H9 (cell line): ENCODE measurements at regions not wholly inside any gene's neighbourhood (a gene's known extent, or its start where the extent isn't known, plus 50 kb on each side); places are given as distances from the start of the nearest gene placed in this dataset.

Source experiments
- DNase-seq: peaks from one replicate; pipeline ENCODE4 v3.0.0-alpha.2; 2017
- H2AFZ ChIP-seq: one replicate; pipeline ENCODE4 v1.6.1; 2013; ENCODE audit warnings: mild to moderate bottlenecking, low read length, control low read depth, moderate library complexity
- H2AK5ac ChIP-seq: 2 replicates; pipeline ENCODE4 v1.6.1; 2013; ENCODE audit warnings: low read length, control low read depth, mixed read lengths; ENCODE audit not compliant: insufficient read length
- H2BK120ac ChIP-seq: one replicate; pipeline ENCODE4 v1.6.1; 2013; ENCODE audit warnings: low read depth, mild to moderate bottlenecking, low read length, control low read depth, inconsistent platforms; ENCODE audit not compliant: poor library complexity, severe bottlenecking
- H2BK12ac ChIP-seq: 2 replicates; pipeline ENCODE4 v1.6.1; 2013; ENCODE audit warnings: low read length, control low read depth, mixed read lengths, low read depth; ENCODE audit not compliant: insufficient read length
- H2BK15ac ChIP-seq: 2 replicates; pipeline ENCODE4 v1.6.1; 2013; ENCODE audit warnings: low read depth, low read length, control low read depth
- H2BK20ac ChIP-seq: one replicate; pipeline ENCODE4 v1.6.1; 2013; ENCODE audit warnings: low read depth, mild to moderate bottlenecking, low read length, control low read depth, inconsistent platforms; ENCODE audit not compliant: poor library complexity, severe bottlenecking
- H2BK5ac ChIP-seq: 2 replicates; pipeline ENCODE4 v1.6.1; 2013; ENCODE audit warnings: low read length, control low read depth, mixed read lengths; ENCODE audit not compliant: insufficient read length
- H3K14ac ChIP-seq: 2 replicates; pipeline ENCODE4 v1.6.1; 2013; ENCODE audit warnings: low read length, control low read depth; ENCODE audit not compliant: insufficient read depth
- H3K18ac ChIP-seq: 2 replicates; pipeline ENCODE4 v1.6.1; 2013; ENCODE audit warnings: low read depth, mild to moderate bottlenecking, mixed read lengths, low read length, control low read depth; ENCODE audit not compliant: insufficient read length
- H3K23ac ChIP-seq: 2 replicates; pipeline ENCODE4 v1.6.1; 2013; ENCODE audit warnings: low read length, control low read depth, mixed read lengths, low read depth; ENCODE audit not compliant: insufficient read length
- H3K23me2 ChIP-seq: 2 replicates; pipeline ENCODE4 v1.6.1; 2013; ENCODE audit warnings: low read depth, mild to moderate bottlenecking, mixed read lengths, low read length, control low read depth; ENCODE audit not compliant: insufficient read length, poor library complexity, severe bottlenecking
- H3K27ac ChIP-seq: 2 replicates; pipeline ENCODE4 v1.5.1; 2013; ENCODE audit warnings: low read length, control low read depth, mixed read lengths, low read depth; ENCODE audit not compliant: insufficient read length
- H3K27me3 ChIP-seq: 2 replicates; pipeline ENCODE4 v1.6.1; 2013; ENCODE audit warnings: low read length, control low read depth, inconsistent platforms; ENCODE audit not compliant: insufficient read depth
- H3K4ac ChIP-seq: 2 replicates; pipeline ENCODE4 v1.6.1; 2013; ENCODE audit warnings: low read depth, mild to moderate bottlenecking, control low read depth, inconsistent platforms, low read length, moderate library complexity
- H3K4me1 ChIP-seq: 2 replicates; pipeline ENCODE4 v1.6.1; 2013; ENCODE audit warnings: low read length, control low read depth, inconsistent platforms; ENCODE audit not compliant: insufficient read depth
- H3K4me2 ChIP-seq: 2 replicates; pipeline ENCODE4 v1.6.1; 2013; ENCODE audit warnings: low read length, control low read depth, mixed read lengths; ENCODE audit not compliant: insufficient read length, insufficient read depth
- H3K56ac ChIP-seq: 2 replicates; pipeline ENCODE4 v1.6.1; 2013; ENCODE audit warnings: low read depth, mild to moderate bottlenecking, mixed read lengths, low read length, control low read depth; ENCODE audit not compliant: insufficient read length
- H3K79me1 ChIP-seq: 2 replicates; pipeline ENCODE4 v1.6.1; 2013; ENCODE audit warnings: low read depth, mild to moderate bottlenecking, moderate library complexity, low read length, control low read depth, inconsistent platforms; ENCODE audit not compliant: insufficient read depth, poor library complexity, severe bottlenecking
- H3K79me2 ChIP-seq: 2 replicates; pipeline ENCODE4 v1.6.1; 2013; ENCODE audit warnings: low read length, control low read depth, inconsistent platforms; ENCODE audit not compliant: insufficient read depth
- H3K9ac ChIP-seq: 2 replicates; pipeline ENCODE4 v1.6.1; 2013; ENCODE audit warnings: low read length, control low read depth, mixed read lengths; ENCODE audit not compliant: insufficient read length; ENCODE audit errors: extremely low read depth
- H3K9me3 ChIP-seq: one replicate; pipeline ENCODE4 v1.6.1; 2013; ENCODE audit warnings: low read depth, low read length, inconsistent platforms; ENCODE audit not compliant: control insufficient read depth
- H3T11ph ChIP-seq: one replicate; pipeline ENCODE4 v1.6.1; 2013; ENCODE audit warnings: mild to moderate bottlenecking, low read length, control low read depth, inconsistent platforms
- H4K20me1 ChIP-seq: one replicate; pipeline ENCODE4 v1.6.1; 2013; ENCODE audit not compliant: control insufficient read depth, insufficient read length, insufficient read depth
- H4K5ac ChIP-seq: 2 replicates; pipeline ENCODE4 v1.6.1; 2013; ENCODE audit warnings: low read depth, mild to moderate bottlenecking, mixed read lengths, low read length, control low read depth; ENCODE audit not compliant: insufficient read length
- H4K8ac ChIP-seq: replicated peaks from 2 replicates; pipeline ENCODE4 v1.6.1; 2013; ENCODE audit warnings: low read length, control low read depth, mixed read lengths, low read depth; ENCODE audit not compliant: insufficient read length
- H4K91ac ChIP-seq: 2 replicates; pipeline ENCODE4 v1.6.1; 2013; ENCODE audit warnings: low read depth, mild to moderate bottlenecking, moderate library complexity, mixed read lengths, low read length, control low read depth; ENCODE audit not compliant: insufficient read length
- H3K27ac Mint-ChIP-seq, 3 experiments: 2 replicates in 2 of 3; 3 replicates in 1 of 3; pipeline ENCODE4 v1.8.0; 2020 to 2021; ENCODE audit warnings: mixed read lengths in 3 of 3, mild to moderate bottlenecking in 1 of 3, moderate library complexity in 1 of 3
- H3K27me3 Mint-ChIP-seq: 2 replicates; pipeline ENCODE4 v1.8.0; 2021; ENCODE audit warnings: low read depth, mild to moderate bottlenecking, moderate library complexity, mixed read lengths
- H3K36me3 Mint-ChIP-seq, 3 experiments: 2 replicates in 2 of 3; 3 replicates in 1 of 3; pipeline ENCODE4 v1.8.0; 2020 to 2021; ENCODE audit warnings: low read depth in 3 of 3, mixed read lengths in 3 of 3; ENCODE audit not compliant: insufficient read depth in 1 of 3
- H3K4me1 Mint-ChIP-seq, 2 experiments: 2 replicates each; pipeline ENCODE4 v1.8.0; 2020; ENCODE audit warnings: mixed read lengths in 2 of 2
- H3K4me3 Mint-ChIP-seq, 2 experiments: 2 replicates in 1 of 2; 3 replicates in 1 of 2; pipeline ENCODE4 v1.8.0; 2020 to 2021; ENCODE audit warnings: mild to moderate bottlenecking in 2 of 2, mixed read lengths in 2 of 2, moderate library complexity in 1 of 2
- H3K9me3 Mint-ChIP-seq, 2 experiments: 2 replicates in 1 of 2; 3 replicates in 1 of 2; pipeline ENCODE4 v1.8.0; 2020; ENCODE audit warnings: mild to moderate bottlenecking in 2 of 2, mixed read lengths in 2 of 2, moderate library complexity in 1 of 2
- CTCF ChIP-seq: fragments of 200-600 bp; sonication (generic); conservative IDR thresholded peaks from 3 replicates; pipeline ENCODE4 v1.8.0; 2021; ENCODE audit warnings: antibody characterized with exemption, mild to moderate bottlenecking
- WGBS: extraction: QIAGEN DNeasy Blood & Tissue Kit; methylation state at CpG from one replicate; pipeline ENCODE4 v1.1.7; 2013; ENCODE audit warnings: missing lambda C conversion rate, low lambda C conversion rate, mixed read lengths; ENCODE audit not compliant: insufficient read length; ENCODE audit errors: extremely low coverage; 5-methylcytosine and 5-hydroxymethylcytosine counted together

GRCh38 chr20:43397147-43397546 lies 60.5 kb upstream of the SRSF6 start:
- H3K36me3 Mint-ChIP-seq: no peaks in the 10 kb centered on the region; a peak in 1 of 7 replicates
- Histone ChIP-seq H3K18ac (no peak overlapping the region), H4K8ac (no peak overlapping the region), H4K91ac (no peak overlapping the region), H3K9me3 (no peaks in the 10 kb centered on the region), H3K27ac (no peak overlapping the region), H3K79me1 (no peaks in the 10 kb centered on the region), H2BK120ac (no peak overlapping the region), H3K27me3 (no peaks in the 10 kb centered on the region; the same call in 1 of the 2 replicates), H3K9ac (no peak overlapping the region), H3T11ph (no peak overlapping the region), H3K14ac (no peak overlapping the region), H3K23ac (no peak overlapping the region), H3K79me2 (no peaks in the 10 kb centered on the region), H2AFZ (no peak overlapping the region), H3K4me1 (no peaks in the 10 kb centered on the region), H4K20me1 (no peaks in the 10 kb centered on the region), H4K5ac (no peak overlapping the region), H2AK5ac (no peak overlapping the region), H2BK5ac (no peak overlapping the region), H2BK15ac (no peak overlapping the region), H3K23me2 (no peaks in the 10 kb centered on the region), H2BK12ac (no peak overlapping the region), H3K56ac (no peak overlapping the region), H3K4ac (no peak overlapping the region), H3K4me2 (no peak overlapping the region), H2BK20ac (no peak overlapping the region)
- no peak for DNase-seq
- H3K9me3 Mint-ChIP-seq: no peaks in the 10 kb centered on the region; a peak in 1 of 5 replicates
- H3K4me3 Mint-ChIP-seq: no peak overlapping the region
- H3K4me1 Mint-ChIP-seq: no peaks in the 10 kb centered on the region
- WGBS: no CpG with 5 or more reads among the region's 2 CpGs
- TF ChIP-seq CTCF: no peak
- H3K27me3 Mint-ChIP-seq: peaks cover 11% of the 10 kb centered on the region; the same call in 1 of the 2 replicates
- H3K27ac Mint-ChIP-seq: no peak overlapping the region
